ENCODE measurements at regions not wholly inside any gene's neighbourhood (a gene's known extent, or its start where the extent isn't known, plus 50 kb on each side); places are given as distances from the start of the nearest gene placed in this dataset.

GRCh38 chr11:15625691-15626090 lies 511.0 kb downstream of the INSC start:
- H3K27ac ChIP-seq = no peak overlapping the region
- WGBS, 2 donors = 66 to 79% methylated on average over 2 of the region's 2 CpGs
- H3K4me1 ChIP-seq = no peaks in the 10 kb centered on the region
- H3K27me3 ChIP-seq = peaks cover 0 to 72% (median 0%) of the 10 kb centered on the region in 4 donors
- no peak for DNase-seq
- H3K4me3 ChIP-seq = no peak overlapping the region
- H3K36me3 ChIP-seq = no peaks in the 10 kb centered on the region
- intact Hi-C loops (cut with DNase I) = no loop called here
- no peaks in the 10 kb centered on the region for H3K9me3 ChIP-seq
- TF ChIP-seq CTCF (IDR thresholded peaks at IDR 0.05) (no peak), POLR2A (IDR thresholded peaks at IDR 0.05) (no peak)

GRCh38 chr11:15627560-15627959 lies 512.8 kb downstream of the INSC start:
- H3K4me1 ChIP-seq = no peaks in the 10 kb centered on the region
- no peaks in the 10 kb centered on the region for H3K9me3 ChIP-seq
- H3K27ac ChIP-seq = no peak overlapping the region
- intact Hi-C loops (cut with DNase I) = no loop called here
- H3K27me3 ChIP-seq = peaks cover 0 to 65% (median 0%) of the 10 kb centered on the region in 4 donors
- TF ChIP-seq POLR2A (IDR thresholded peaks at IDR 0.05) (no peak), CTCF (IDR thresholded peaks at IDR 0.05) (no peak)
- no peaks in the 10 kb centered on the region for H3K36me3 ChIP-seq
- no peak overlapping the region for H3K4me3 ChIP-seq
- no peak for DNase-seq

- DNase-seq = no peak
- no peak overlapping the region for H3K27ac ChIP-seq
- no peaks in the 10 kb centered on the region for H3K4me1 ChIP-seq
- no peaks in the 10 kb centered on the region for H3K36me3 ChIP-seq
- peaks cover 0 to 54% (median 0%) of the 10 kb centered on the region in 4 donors for H3K27me3 ChIP-seq
- peak in 2 of 6 experiments; percentile 8 to 49 for TF ChIP-seq CTCF (IDR thresholded peaks at IDR 0.05)
- TF ChIP-seq POLR2A (IDR thresholded peaks at IDR 0.05) = no peak
- WGBS, 2 donors = 45 to 53% methylated on average over 6 of the region's 6 CpGs
- H3K4me3 ChIP-seq = no peak overlapping the region
- H3K9me3 ChIP-seq = no peaks in the 10 kb centered on the region
- intact Hi-C loops (cut with DNase I) = no loop called here
Observed at GRCh38 chr11:15629690-15630321, 515.1 kb downstream of the INSC start.

GRCh38 chr11:15630896-15631295 lies 516.2 kb downstream of the INSC start:
- Histone ChIP-seq H3K9me3 (no peaks in the 10 kb centered on the region), H3K36me3 (no peaks in the 10 kb centered on the region), H3K27me3 (peaks cover 0 to 45% (median 0%) of the 10 kb centered on the region in 4 donors), H3K4me1 (no peaks in the 10 kb centered on the region), H3K4me3 (no peak overlapping the region), H3K27ac (no peak overlapping the region)
- no peak for DNase-seq
- TF ChIP-seq CTCF (IDR thresholded peaks at IDR 0.05) = no peak
- TF ChIP-seq POLR2A (IDR thresholded peaks at IDR 0.05) = no peak
- 57 to 83% methylated on average over 2 of the region's 2 CpGs for WGBS, 2 donors
- intact Hi-C loops (cut with DNase I) = no loop called here

GRCh38 chr11:15635521-15635920 lies 520.8 kb downstream of the INSC start:
- DNase-seq = no peak
- 85 to 96% methylated on average over 2 of the region's 2 CpGs for WGBS, 2 donors
- Histone ChIP-seq H3K36me3 (no peaks in the 10 kb centered on the region), H3K27ac (no peak overlapping the region), H3K9me3 (no peaks in the 10 kb centered on the region), H3K4me3 (no peak overlapping the region), H3K4me1 (peaks cover 0 to 9% (median 0%) of the 10 kb centered on the region in 3 donors), H3K27me3 (peaks cover 0 to 23% (median 0%) of the 10 kb centered on the region in 4 donors)
- TF ChIP-seq CTCF (IDR thresholded peaks at IDR 0.05) = no peak
- TF ChIP-seq POLR2A (IDR thresholded peaks at IDR 0.05) = no peak
- intact Hi-C loops (cut with DNase I) = no loop called here
